ENCODE measurements at regions not wholly inside any gene's neighbourhood (a gene's known extent, or its start where the extent isn't known, plus 50 kb on each side); places are given as distances from the start of the nearest gene placed in this dataset.

GRCh38 chr7:424961-425793, 94.5 kb downstream of the PDGFA start:
- DNase-seq: no peak

DNA sequence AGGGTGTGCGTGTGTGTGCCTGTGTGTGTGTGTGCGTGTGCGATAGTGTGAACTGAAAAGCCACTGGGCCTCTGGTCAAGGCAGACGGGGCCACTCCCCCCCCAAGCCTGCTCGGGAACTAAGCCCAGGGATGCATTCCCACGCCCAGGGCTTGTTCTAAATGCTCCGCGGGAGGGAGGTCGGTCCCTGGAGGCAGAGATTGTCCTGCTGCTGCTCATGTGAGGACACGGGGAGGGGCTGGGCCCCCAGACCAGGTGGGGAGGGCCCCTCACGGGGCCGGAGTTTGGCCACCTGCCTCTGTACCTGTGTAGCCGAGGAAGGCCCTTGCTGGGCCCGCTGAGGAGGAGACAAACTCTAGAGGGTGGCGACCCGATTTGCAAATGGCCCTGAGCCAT, 93.9 kb downstream of the PDGFA start:
- DNase-seq: no peak

GRCh38 chr7:426510-426909, 93.1 kb downstream of the PDGFA start:
- DNase-seq: no peak

GRCh38 chr7:427506-428103, 92.0 kb downstream of the PDGFA start:
- DNase-seq: no peak

GRCh38 chr7:428387-428786, 91.3 kb downstream of the PDGFA start:
- DNase-seq: no peak

DNA sequence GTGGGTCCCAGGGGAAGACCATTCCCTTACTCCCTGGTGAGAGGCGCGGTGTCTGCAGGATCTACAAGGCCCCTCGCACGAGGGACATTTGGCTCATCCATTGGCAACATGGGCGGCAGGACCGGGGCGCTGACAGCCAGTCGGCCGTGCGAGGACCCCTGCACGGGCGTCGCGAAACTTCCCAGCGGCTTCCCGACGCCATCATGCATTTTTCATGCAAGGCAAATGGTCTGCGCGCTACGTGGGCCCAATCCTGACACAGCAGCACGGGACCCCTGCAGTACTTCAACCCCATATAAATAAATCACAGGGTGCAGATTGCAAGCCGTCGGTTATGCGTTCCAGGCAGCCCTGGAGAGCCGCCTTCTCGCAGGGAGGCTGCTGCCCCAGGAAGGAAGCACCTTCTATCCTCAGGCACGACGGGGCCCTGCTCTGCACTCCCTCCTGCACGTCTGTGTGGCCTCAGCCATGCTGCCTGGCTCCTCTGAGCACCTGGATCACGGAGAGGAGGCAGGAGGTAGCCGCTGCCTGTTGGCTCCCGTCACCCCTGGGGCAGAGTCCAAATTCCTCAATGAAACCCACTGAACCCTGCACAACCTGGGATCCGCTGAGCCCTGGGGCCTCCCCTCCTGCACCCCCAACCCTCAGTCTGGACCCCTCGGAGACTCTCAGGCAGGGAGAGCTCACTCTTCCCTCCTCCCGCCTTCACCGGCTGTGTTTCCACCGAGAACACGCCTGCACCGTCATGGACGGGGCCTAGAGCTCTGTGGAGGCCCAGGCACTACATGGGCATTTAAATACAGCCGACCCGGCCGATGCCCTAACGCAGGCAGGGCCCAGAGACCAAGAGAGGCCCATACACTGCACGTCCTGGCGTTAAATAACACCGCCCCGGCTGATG, 90.5 kb downstream of the PDGFA start:
- DNase-seq: no peak

DNA sequence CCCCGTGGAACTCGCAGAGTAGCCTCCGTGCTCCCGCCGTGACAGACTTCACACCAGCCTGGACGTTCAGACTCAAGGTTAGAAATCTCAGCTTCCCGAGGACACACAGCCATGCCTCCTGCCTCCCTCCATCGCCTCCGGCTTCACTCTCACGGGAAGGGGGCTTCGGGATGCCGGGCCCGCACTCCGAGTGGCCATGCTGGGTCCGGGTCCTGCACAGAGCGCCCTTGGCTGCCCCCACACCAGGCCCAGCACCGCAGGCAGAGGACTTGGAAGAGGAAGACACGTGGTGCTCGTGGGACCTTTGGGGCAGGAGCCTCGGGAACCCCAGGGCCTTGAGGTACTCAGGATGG, 89.8 kb downstream of the PDGFA start:
- no peak for DNase-seq

DNA sequence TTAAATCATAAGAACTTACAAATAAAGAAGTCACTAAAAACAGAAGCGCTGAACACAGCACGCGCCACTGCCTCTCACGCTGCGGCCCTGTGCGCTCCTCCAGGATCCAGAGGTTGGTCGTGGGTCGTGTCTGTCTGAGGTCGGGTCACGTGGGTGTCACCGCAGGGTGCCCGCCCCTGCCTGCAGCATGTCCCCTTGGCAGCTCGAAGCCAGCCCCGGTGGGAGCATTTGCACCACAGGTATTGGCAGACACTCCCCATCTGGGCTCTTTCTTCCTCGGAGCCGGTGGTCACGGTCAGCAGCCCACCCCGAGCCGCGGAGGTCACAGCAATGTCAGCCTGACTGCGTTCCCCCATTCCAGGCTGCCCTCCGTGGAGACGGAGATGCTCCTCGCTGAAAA, 88.6 kb downstream of the PDGFA start:
- no peak for DNase-seq

DNA sequence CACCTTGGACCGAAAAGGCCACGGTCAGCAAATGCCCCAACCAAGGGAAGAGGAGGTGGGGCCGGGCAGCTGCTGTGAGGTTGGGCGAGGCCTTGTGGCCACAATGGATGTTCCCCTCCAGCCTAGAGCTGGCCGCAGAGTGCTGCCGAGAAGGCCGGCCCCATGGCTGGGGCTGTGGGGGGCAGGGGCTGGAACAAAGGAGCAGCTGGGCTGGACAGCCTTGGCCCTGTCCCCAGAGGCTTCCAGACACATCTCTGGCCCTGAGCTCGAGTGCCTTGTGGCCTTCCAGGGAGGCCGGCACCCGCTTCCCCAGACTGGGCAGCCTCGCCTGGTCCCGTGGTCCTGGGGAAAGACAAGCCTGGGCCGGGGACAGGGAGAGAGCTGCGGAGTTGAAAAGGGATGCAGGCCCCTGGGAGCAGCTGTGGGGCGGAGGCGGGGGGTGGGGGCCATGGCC, 88.0 kb downstream of the PDGFA start:
- no peak for DNase-seq

GRCh38 chr7:432256-432655, 87.4 kb downstream of the PDGFA start:
- no peak for DNase-seq

DNA sequence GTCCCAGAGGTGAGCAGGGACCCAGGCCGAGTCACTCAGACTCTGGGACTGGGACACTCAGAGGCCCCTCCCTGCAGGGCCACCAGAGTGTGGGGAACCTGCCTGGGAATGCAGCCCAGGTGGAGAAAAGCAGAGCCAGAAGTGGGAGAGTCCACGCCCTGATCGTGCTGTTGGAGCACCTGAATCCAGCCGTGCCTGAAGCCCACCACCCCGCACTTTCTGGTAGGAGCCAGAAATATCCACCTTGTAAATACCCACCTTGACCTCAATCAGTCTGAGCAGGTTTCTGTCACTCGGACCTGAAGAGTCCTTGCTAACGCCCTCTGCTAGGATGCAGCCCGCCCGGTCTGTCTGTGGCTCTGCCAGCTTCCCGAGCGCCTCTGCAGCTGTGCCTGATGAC, 86.7 kb downstream of the PDGFA start:
- DNase-seq: no peak

DNA sequence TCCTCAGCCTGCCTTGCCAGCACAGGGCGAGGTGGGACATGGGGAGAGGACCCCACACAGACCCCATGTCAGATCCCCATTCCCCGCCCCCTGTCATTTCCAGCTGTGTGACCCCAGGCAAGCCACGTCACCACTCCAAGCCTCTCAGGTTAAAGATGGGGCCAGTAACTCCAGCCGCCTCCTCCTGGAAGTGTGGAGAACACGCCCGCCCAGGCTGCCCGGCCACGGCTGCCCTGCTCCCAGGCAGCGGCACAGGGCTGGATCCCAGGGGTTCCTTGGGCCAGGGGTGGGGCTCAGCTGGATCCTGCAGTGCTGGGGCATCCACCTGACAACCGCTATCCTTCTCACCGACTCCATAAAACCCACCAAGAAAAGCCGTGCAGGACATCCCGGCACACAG, 86.1 kb downstream of the PDGFA start:
- no peak for DNase-seq

DNA sequence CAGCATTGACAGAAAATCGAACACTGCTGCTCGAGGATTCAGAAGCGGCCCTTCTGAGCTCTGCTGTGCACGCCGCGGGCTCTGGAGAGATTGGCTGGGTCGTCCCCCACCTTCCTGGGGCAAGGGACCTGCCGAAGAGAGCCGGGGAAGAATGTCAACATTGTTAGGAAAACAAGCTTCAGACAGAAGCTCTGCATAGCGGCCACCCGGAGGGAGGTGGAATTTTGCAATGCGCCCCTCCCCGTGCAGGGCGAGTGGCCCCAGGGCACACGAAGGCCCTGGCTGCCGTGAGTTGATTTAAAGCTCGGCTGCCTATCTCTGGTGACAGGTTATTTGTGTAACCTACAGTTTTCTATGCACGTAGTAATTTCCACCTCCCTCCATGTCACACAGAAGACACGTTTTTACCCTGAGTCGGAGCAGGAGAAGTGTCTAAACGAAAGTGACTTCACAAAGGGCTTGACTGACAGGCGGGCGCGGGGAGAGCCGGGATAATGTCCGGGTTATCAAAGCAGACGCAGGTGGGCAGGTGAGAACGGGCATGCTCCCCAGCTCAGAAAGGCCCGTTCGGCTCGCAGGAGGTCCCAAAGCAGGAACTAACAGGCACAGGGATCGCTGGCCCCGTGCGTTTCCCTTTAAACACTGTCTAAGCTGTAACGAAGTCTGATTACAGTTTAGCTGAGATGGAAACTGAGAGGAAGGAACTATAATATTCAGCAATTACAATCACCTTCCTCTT, 84.6 kb downstream of the PDGFA start:
- no peak for DNase-seq

GRCh38 chr7:435630-436366, 83.8 kb downstream of the PDGFA start:
- no peak for DNase-seq

GRCh38 chr7:436367-437128, 83.1 kb downstream of the PDGFA start:
- DNase-seq: no peak

- no peak for DNase-seq
Measured at GRCh38 chr7:437329-438251, 82.1 kb downstream of the PDGFA start.

GRCh38 chr7:438361-438760, 81.3 kb downstream of the PDGFA start:
- no peak for DNase-seq

DNA sequence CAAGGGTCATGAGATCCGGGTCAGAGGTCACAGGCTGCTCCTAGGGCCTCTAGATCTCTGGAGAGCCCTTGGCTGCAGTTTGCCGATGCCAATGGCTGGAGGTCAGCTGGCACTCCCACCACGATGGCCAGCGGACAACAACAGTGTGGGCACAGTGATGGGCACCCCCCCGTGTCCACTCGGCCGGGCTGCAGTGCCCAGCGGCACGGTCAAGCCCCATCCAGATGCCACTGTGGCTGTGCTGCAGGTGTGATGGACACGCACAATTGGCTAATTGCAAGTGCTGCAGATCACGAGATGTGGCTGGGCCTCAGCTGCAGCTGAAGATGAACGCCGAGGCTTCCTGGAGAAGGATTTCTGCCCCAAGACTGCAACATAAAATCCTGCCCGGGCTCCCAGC, 80.7 kb downstream of the PDGFA start:
- DNase-seq: no peak

- DNase-seq: no peak
Measured at GRCh38 chr7:440059-440749, 79.4 kb downstream of the PDGFA start.

All from GDM1 (cell line).